Natural killer cell (primary cell): ENCODE measurements at regions not wholly inside any gene's neighbourhood (a gene's known extent, or its start where the extent isn't known, plus 50 kb on each side); places are given as distances from the start of the nearest gene placed in this dataset.

Experiments
- ATAC-seq, 3 donors: fragments of 150-1000 bp in 2 of 3; fragments of 200-7000 bp in 1 of 3; cut with Tn5 transposase; 1 replicate in 1 of 3; 2 replicates in 2 of 3; pipeline ENCODE4 v1.10.0; 2021; ENCODE audit warnings: mild to moderate bottlenecking in 2 of 3, moderate library complexity in 2 of 3
- DNase-seq, 2 donors: peaks; one replicate each; pipeline versions ENCODE4 v3.0.0 to v3.0.0-alpha.2; 2013 to 2021; ENCODE audit warnings: mixed read lengths in 1 of 2
- H3K27ac ChIP-seq: one replicate; pipeline ENCODE4 v1.5.1; 2013; ENCODE audit warnings: mild to moderate bottlenecking, low read length
- H3K27me3 ChIP-seq: one replicate; pipeline ENCODE4 v1.6.1; 2013; ENCODE audit warnings: low read length; ENCODE audit not compliant: control insufficient read depth, insufficient read depth
- H3K36me3 ChIP-seq: one replicate; pipeline ENCODE4 v1.6.1; 2013; ENCODE audit warnings: low read length; ENCODE audit not compliant: control insufficient read depth, insufficient read depth
- H3K4me1 ChIP-seq: one replicate; pipeline ENCODE4 v1.6.1; 2013; ENCODE audit warnings: low read length; ENCODE audit not compliant: control insufficient read depth, insufficient read depth
- H3K4me3 ChIP-seq: one replicate; pipeline ENCODE4 v1.5.1; 2013; ENCODE audit warnings: low read length
- H3K9me3 ChIP-seq: one replicate; pipeline ENCODE4 v1.6.1; 2013; ENCODE audit warnings: low read length; ENCODE audit not compliant: control insufficient read depth, insufficient read depth
- H3K27ac Mint-ChIP-seq, 2 donors: one replicate each; pipeline ENCODE4 v1.8.0; 2022; ENCODE audit warnings: mild to moderate bottlenecking in 2 of 2, mixed read lengths in 2 of 2, moderate library complexity in 1 of 2
- H3K27me3 Mint-ChIP-seq, 2 donors: one replicate each; pipeline ENCODE4 v1.8.0; 2022; ENCODE audit warnings: low read depth in 2 of 2, mixed read lengths in 2 of 2
- H3K36me3 Mint-ChIP-seq: one replicate; pipeline ENCODE4 v1.8.0; 2022; ENCODE audit warnings: mixed read lengths
- H3K4me1 Mint-ChIP-seq, 2 donors: one replicate each; pipeline ENCODE4 v1.8.0; 2022; ENCODE audit warnings: mixed read lengths in 2 of 2
- H3K4me3 Mint-ChIP-seq: one replicate; pipeline ENCODE4 v1.8.0; 2022; ENCODE audit warnings: mild to moderate bottlenecking, moderate library complexity, mixed read lengths
- H3K9me3 Mint-ChIP-seq, 2 donors: one replicate each; pipeline ENCODE4 v1.8.0; 2022; ENCODE audit warnings: mixed read lengths in 2 of 2
- CTCF ChIP-seq: fragments of 200-600 bp; IDR thresholded peaks from one replicate; pipeline ENCODE4 v1.8.0; 2022; ENCODE audit warnings: antibody characterized with exemption
- WGBS: methylation state at CpG from one replicate; pipeline ENCODE4 v1.1.7; 2013; ENCODE audit warnings: missing lambda C conversion rate; ENCODE audit not compliant: insufficient coverage; 5-methylcytosine and 5-hydroxymethylcytosine counted together
- intact Hi-C: fragments of 100-400 bp; cut with micrococcal nuclease; formaldehyde crosslinking; loops from one replicate; pipeline ENCODE4 v1.14.2; 2022

- Histone ChIP-seq H3K27me3 (no peaks in the 10 kb centered on the region), H3K27ac (no peak overlapping the region), H3K9me3 (no peaks in the 10 kb centered on the region), H3K36me3 (no peaks in the 10 kb centered on the region), H3K4me1 (no peaks in the 10 kb centered on the region), H3K4me3 (no peak overlapping the region)
- intact Hi-C loops = no loop called here
- TF ChIP-seq CTCF = no peak
- Mint-ChIP-seq H3K4me3 (no peak overlapping the region), H3K27me3 (no peaks in the 10 kb centered on the region), H3K27ac (no peak overlapping the region), H3K4me1 (no peaks in the 10 kb centered on the region), H3K36me3 (no peaks in the 10 kb centered on the region), H3K9me3 (peaks cover 16% of the 10 kb centered on the region in 2 donors)
- DNase-seq (no peak), ATAC-seq (no peak)
- WGBS = 82% methylated on average over 2 of the region's 3 CpGs
These were observed 855.3 kb downstream of the SLC4A3 start for GRCh38 chr2:220482716-220483115.

GRCh38 chr2:220489121-220489520, 861.7 kb downstream of the SLC4A3 start:
- Mint-ChIP-seq H3K4me3 (no peak overlapping the region), H3K4me1 (no peaks in the 10 kb centered on the region), H3K27me3 (no peaks in the 10 kb centered on the region), H3K9me3 (peaks cover 14% of the 10 kb centered on the region in 2 donors), H3K27ac (no peak overlapping the region), H3K36me3 (no peaks in the 10 kb centered on the region)
- no peaks in the 10 kb centered on the region for H3K4me1 ChIP-seq
- no peak overlapping the region for H3K4me3 ChIP-seq
- DNase-seq (no peak), ATAC-seq (no peak)
- no peaks in the 10 kb centered on the region for H3K27me3 ChIP-seq
- H3K9me3 ChIP-seq = no peaks in the 10 kb centered on the region
- H3K27ac ChIP-seq = no peak overlapping the region
- no peak for TF ChIP-seq CTCF
- no peaks in the 10 kb centered on the region for H3K36me3 ChIP-seq
- intact Hi-C loops = no loop called here

GRCh38 chr2:220491670-220492069, 864.2 kb downstream of the SLC4A3 start:
- H3K4me3 ChIP-seq = no peak overlapping the region
- no peaks in the 10 kb centered on the region for H3K36me3 ChIP-seq
- TF ChIP-seq CTCF = no peak
- ATAC-seq (no peak), DNase-seq (no peak)
- 92% methylated on average over 4 of the region's 4 CpGs for WGBS
- peaks cover 10 to 11% of the 10 kb centered on the region in 2 donors for H3K9me3 Mint-ChIP-seq
- H3K27ac ChIP-seq = no peak overlapping the region
- no peak overlapping the region for H3K4me3 Mint-ChIP-seq
- H3K4me1 Mint-ChIP-seq = no peaks in the 10 kb centered on the region
- intact Hi-C loops = no loop called here
- H3K27me3 Mint-ChIP-seq = no peaks in the 10 kb centered on the region
- no peak overlapping the region for H3K27ac Mint-ChIP-seq
- H3K9me3 ChIP-seq = no peaks in the 10 kb centered on the region
- no peaks in the 10 kb centered on the region for H3K36me3 Mint-ChIP-seq
- H3K27me3 ChIP-seq = no peaks in the 10 kb centered on the region
- no peaks in the 10 kb centered on the region for H3K4me1 ChIP-seq

- Mint-ChIP-seq H3K27ac (no peak overlapping the region), H3K36me3 (no peaks in the 10 kb centered on the region), H3K27me3 (no peaks in the 10 kb centered on the region), H3K4me1 (no peaks in the 10 kb centered on the region), H3K4me3 (no peak overlapping the region), H3K9me3 (peaks cover 3 to 5% of the 10 kb centered on the region in 2 donors)
- intact Hi-C loops = no loop called here
- no peak for ATAC-seq
- Histone ChIP-seq H3K9me3 (no peaks in the 10 kb centered on the region), H3K27me3 (no peaks in the 10 kb centered on the region), H3K4me1 (no peaks in the 10 kb centered on the region), H3K36me3 (no peaks in the 10 kb centered on the region), H3K4me3 (no peak overlapping the region), H3K27ac (no peak overlapping the region)
- DNase-seq = no peak
- 91% methylated on average over 8 of the region's 9 CpGs for WGBS
- no peak for TF ChIP-seq CTCF
These were observed 866.6 kb downstream of the SLC4A3 start for GRCh38 chr2:220493871-220494525.
